Lower lobe of right lung (tissue), 2 donors: ENCODE measurements at regions not wholly inside any gene's neighbourhood (a gene's known extent, or its start where the extent isn't known, plus 50 kb on each side); places are given as distances from the start of the nearest gene placed in this dataset.

Source experiments
- ATAC-seq, 2 donors: fragments of 200-7000 bp; cut with Tn5 transposase; one replicate each; pipeline ENCODE4 v1.9.1; 2020 to 2022; ENCODE audit warnings: mild to moderate bottlenecking in 2 of 2, moderate library complexity in 2 of 2
- DNase-seq: peaks from one replicate; pipeline ENCODE4 v3.0.0-alpha.2; 2020
- H3K27ac ChIP-seq: fragments of 200-600 bp; one replicate; pipeline ENCODE4 v1.8.0; 2022
- H3K27me3 ChIP-seq: fragments of 200-600 bp; one replicate; pipeline ENCODE4 v1.8.0; 2022; ENCODE audit warnings: low read depth
- H3K36me3 ChIP-seq: fragments of 200-600 bp; one replicate; pipeline ENCODE4 v1.8.0; 2022; ENCODE audit warnings: mild to moderate bottlenecking
- H3K4me1 ChIP-seq: fragments of 200-600 bp; one replicate; pipeline ENCODE4 v1.8.0; 2022
- H3K4me3 ChIP-seq: fragments of 200-600 bp; one replicate; pipeline ENCODE4 v1.8.0; 2022; ENCODE audit warnings: mild to moderate bottlenecking
- H3K9me3 ChIP-seq: fragments of 200-600 bp; one replicate; pipeline ENCODE4 v1.8.0; 2022
- intact Hi-C: fragments of 100-400 bp; cut with DNase I; formaldehyde crosslinking; loops from one replicate; pipeline ENCODE4 v1.11.0; 2022
- TF ChIP-seq, protein P1 (sequence below): fragments of 200-600 bp; IDR thresholded peaks from one replicate; pipeline ENCODE4 v1.8.0; 2022; ENCODE audit warnings: antibody characterized with exemption, mild to moderate bottlenecking
- donor health status: DM: no; HTN: yes; CAD: no; lungs with severe emphysema.

DNA sequence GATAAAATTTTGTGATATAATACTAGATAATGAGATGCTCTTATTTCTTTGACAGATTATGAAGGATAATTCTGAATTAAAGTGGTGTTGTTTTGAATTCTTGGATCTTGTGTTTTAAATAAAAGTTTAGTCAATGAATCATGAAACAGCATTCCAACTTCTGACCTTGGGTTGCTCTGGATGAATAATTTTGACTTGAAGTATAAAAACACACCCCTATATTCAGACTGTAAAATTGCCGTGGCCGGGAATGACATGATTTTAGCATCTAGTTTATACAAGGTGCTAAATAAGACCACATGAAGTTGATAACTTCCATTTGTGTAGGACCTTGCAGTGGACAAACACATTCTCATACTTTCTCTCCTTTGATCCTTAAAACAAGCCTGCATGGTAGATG lies 67.2 kb upstream of the DAP start:
- peaks cover 4% of the 10 kb centered on the region for H3K4me1 ChIP-seq

DNA sequence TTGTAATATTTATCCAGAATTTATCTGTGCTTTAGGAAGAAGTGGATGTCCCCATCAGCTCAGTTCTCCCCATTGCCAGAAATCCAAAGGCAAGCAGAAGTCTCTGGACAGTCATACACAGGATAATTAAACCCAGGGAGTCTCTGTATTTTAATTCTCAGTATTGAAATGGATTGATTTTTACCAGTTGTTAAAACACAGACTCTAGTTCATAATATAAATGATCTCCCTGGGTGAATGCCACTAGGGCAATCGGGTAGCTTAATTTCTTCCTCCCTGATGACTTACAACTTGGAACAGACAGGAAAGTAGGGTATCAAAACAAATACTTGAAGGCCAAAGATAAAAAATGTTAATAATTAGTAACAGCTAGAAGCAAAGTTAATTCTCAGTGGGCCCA lies 66.5 kb upstream of the DAP start:
- TF ChIP-seq, protein P1, sequence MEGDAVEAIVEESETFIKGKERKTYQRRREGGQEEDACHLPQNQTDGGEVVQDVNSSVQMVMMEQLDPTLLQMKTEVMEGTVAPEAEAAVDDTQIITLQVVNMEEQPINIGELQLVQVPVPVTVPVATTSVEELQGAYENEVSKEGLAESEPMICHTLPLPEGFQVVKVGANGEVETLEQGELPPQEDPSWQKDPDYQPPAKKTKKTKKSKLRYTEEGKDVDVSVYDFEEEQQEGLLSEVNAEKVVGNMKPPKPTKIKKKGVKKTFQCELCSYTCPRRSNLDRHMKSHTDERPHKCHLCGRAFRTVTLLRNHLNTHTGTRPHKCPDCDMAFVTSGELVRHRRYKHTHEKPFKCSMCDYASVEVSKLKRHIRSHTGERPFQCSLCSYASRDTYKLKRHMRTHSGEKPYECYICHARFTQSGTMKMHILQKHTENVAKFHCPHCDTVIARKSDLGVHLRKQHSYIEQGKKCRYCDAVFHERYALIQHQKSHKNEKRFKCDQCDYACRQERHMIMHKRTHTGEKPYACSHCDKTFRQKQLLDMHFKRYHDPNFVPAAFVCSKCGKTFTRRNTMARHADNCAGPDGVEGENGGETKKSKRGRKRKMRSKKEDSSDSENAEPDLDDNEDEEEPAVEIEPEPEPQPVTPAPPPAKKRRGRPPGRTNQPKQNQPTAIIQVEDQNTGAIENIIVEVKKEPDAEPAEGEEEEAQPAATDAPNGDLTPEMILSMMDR: no peak
- Histone ChIP-seq H3K4me1 (no peaks in the 10 kb centered on the region), H3K9me3 (no peaks in the 10 kb centered on the region), H3K27me3 (no peaks in the 10 kb centered on the region), H3K4me3 (no peak overlapping the region), H3K27ac (no peak overlapping the region), H3K36me3 (no peaks in the 10 kb centered on the region)
- DNase-seq (no peak), ATAC-seq (no peak)
- intact Hi-C loops: no loop called here

More for the DNA sequence above, 67.2 kb upstream of the DAP start:
- TF ChIP-seq, protein P1: no peak
- H3K36me3 ChIP-seq: no peaks in the 10 kb centered on the region
- DNase-seq (no peak), ATAC-seq (no peak)
- H3K4me3 ChIP-seq: no peak overlapping the region
- H3K9me3 ChIP-seq: no peaks in the 10 kb centered on the region
- no peak overlapping the region for H3K27ac ChIP-seq
- no peaks in the 10 kb centered on the region for H3K27me3 ChIP-seq
- intact Hi-C loops: no loop called here

DNA sequence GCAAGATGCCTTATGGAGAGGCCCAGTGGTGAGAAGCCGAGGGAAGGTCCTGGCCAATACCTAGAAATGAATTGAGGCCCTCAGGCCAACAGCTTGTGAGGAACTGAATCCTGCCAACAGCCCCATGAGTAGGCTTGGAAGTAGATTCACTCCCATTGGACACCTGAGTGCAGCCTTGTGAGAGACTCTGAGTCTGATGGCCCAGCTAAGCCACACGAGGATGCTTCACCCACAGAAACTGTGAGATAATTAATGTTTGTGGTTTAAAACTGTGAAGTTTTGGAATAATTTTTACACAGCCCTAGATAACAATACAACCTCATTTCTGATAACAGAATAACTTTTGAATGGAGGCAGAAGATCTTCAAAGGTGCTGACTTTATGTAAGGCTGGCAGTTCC lies 65.9 kb upstream of the DAP start:
- ATAC-seq: no peak
- Histone ChIP-seq H3K27ac (no peak overlapping the region), H3K9me3 (no peaks in the 10 kb centered on the region), H3K4me1 (no peaks in the 10 kb centered on the region), H3K36me3 (no peaks in the 10 kb centered on the region), H3K4me3 (no peak overlapping the region), H3K27me3 (no peaks in the 10 kb centered on the region)
- intact Hi-C loops: no loop called here
- no peak for DNase-seq
- TF ChIP-seq, protein P1: no peak

DNA sequence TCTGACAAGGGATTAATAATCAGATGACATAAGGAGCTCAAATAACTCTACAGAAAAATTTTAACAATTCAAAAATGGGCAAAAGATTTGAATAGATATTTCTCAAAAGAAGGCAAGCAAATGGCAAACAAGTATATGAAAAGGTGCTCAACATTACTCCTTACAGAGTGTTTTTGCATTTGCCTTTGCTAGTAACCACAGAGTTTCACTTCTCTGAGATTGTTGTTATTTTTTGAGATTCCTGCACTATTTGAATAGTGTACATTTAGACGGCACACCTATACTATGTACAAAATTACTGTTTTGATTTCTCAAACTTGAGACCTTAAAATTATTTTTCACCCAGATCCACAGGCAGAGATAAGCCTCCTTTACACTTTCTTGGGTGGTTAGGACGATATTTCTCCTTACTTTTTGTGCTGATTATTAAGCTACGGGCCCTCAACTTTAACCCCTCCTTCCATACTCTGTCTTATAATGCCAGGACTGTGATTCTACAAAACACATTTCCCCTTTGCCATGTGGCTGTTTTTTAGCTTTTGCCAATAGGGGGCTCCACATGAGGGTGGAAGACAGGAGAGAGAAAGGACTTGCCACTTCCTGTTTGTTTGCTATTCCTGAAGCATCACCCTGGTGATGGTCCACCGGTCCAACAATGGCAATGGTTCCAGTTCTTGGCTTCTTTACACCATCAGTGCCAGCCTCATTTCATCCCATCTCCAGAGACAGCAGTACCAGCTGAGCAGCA lies 65.0 kb upstream of the DAP start:
- no peaks in the 10 kb centered on the region for H3K9me3 ChIP-seq
- intact Hi-C loops: no loop called here
- no peaks in the 10 kb centered on the region for H3K36me3 ChIP-seq
- H3K4me3 ChIP-seq: no peak overlapping the region
- ATAC-seq (no peak), DNase-seq (no peak)
- no peak overlapping the region for H3K27ac ChIP-seq
- H3K4me1 ChIP-seq: no peaks in the 10 kb centered on the region
- TF ChIP-seq, protein P1: no peak
- no peaks in the 10 kb centered on the region for H3K27me3 ChIP-seq

DNA sequence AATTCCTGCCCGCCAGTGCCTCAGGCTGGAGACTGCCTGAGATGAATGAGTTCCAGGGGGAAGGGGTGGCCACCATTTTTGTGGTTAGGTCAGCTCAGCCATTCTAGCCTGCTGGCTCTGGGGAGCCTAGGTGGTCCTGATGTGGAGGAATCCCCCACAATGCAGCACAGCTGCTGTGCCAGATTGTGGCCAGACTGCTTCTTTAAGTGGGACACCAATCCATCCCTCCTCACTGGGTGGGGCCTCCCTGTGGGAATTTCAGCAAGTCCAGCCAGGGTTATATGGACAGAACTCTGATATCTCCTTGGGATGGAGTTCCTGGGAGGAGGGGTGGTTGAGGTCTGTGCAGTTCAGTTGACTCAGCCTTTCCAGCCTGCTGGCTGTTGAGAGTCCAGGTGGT lies 51.2 kb upstream of the DAP start:
- no peak overlapping the region for H3K4me3 ChIP-seq
- intact Hi-C loops: no loop called here
- no peaks in the 10 kb centered on the region for H3K27me3 ChIP-seq
- H3K27ac ChIP-seq: no peak overlapping the region
- DNase-seq: no peak
- H3K9me3 ChIP-seq: no peaks in the 10 kb centered on the region
- TF ChIP-seq, protein P1: no peak
- peaks cover 9% of the 10 kb centered on the region for H3K4me1 ChIP-seq
- H3K36me3 ChIP-seq: no peaks in the 10 kb centered on the region
- no peak for ATAC-seq
